Vagina (tissue), 2 donors: ENCODE measurements at regions not wholly inside any gene's neighbourhood (a gene's known extent, or its start where the extent isn't known, plus 50 kb on each side); places are given as distances from the start of the nearest gene placed in this dataset.

Source experiments
- POLR2A ChIP-seq, 2 donors: fragments of 450-650 bp; IDR thresholded peaks; one replicate each; pipeline ENCODE4 v1.6.1; 2017; ENCODE audit warnings: antibody characterized with exemption in 2 of 2, mild to moderate bottlenecking in 2 of 2, moderate library complexity in 2 of 2
- POLR2AphosphoS5 ChIP-seq, 2 donors: sonication (generic); formaldehyde crosslinking; IDR thresholded peaks; one replicate each; pipeline ENCODE4 v1.9.0; 2017; ENCODE audit warnings: antibody characterized with exemption in 2 of 2, mild to moderate bottlenecking in 2 of 2, low read depth in 1 of 2; ENCODE audit not compliant: insufficient read depth in 1 of 2
- TF ChIP-seq, protein P1 (sequence below), 3 experiments: fragments of 450-650 bp in 2 of 3; fragments of 200-600 bp in 1 of 3; sonication (generic) in 1 of 3; IDR thresholded peaks; one replicate each; pipeline ENCODE4 v1.5.1; 2017 to 2019; ENCODE audit warnings: antibody characterized with exemption in 3 of 3, mild to moderate bottlenecking in 2 of 3, moderate library complexity in 2 of 3

DNA sequence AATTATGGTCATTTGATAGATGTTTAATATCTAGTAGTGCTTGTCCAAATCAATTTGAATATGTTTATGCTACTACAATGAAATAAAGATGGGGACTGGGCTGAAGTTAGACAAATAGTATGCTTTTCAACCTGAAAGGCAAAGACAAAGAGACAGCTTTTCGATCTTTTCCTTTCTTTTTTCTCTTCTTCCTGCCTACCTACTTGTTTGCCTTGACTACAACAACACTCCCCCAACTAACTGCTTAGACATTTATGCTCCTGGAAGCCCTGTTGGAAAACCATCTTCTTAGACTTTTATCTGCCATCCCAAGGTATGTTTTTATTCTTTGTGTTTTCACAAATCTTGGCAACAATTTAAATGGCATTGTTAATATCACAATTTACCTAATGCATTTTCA lies 374.4 kb upstream of the DDI1 start:
- TF ChIP-seq POLR2A (IDR thresholded peaks at IDR 0.05): no peak
- TF ChIP-seq, protein P1, sequence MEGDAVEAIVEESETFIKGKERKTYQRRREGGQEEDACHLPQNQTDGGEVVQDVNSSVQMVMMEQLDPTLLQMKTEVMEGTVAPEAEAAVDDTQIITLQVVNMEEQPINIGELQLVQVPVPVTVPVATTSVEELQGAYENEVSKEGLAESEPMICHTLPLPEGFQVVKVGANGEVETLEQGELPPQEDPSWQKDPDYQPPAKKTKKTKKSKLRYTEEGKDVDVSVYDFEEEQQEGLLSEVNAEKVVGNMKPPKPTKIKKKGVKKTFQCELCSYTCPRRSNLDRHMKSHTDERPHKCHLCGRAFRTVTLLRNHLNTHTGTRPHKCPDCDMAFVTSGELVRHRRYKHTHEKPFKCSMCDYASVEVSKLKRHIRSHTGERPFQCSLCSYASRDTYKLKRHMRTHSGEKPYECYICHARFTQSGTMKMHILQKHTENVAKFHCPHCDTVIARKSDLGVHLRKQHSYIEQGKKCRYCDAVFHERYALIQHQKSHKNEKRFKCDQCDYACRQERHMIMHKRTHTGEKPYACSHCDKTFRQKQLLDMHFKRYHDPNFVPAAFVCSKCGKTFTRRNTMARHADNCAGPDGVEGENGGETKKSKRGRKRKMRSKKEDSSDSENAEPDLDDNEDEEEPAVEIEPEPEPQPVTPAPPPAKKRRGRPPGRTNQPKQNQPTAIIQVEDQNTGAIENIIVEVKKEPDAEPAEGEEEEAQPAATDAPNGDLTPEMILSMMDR (IDR thresholded peaks at IDR 0.05): no peak
- no peak for TF ChIP-seq POLR2AphosphoS5 (IDR thresholded peaks at IDR 0.05; ENCODE audit: insufficient read depth in 1 of 2, low read depth in 1 of 2)
